CD4-positive, alpha-beta memory T cell (primary cell): ENCODE measurements at regions not wholly inside any gene's neighbourhood (a gene's known extent, or its start where the extent isn't known, plus 50 kb on each side); places are given as distances from the start of the nearest gene placed in this dataset.

Experiments used
- CTCF ChIA-PET: fragments of 350-600 bp; sonication (Branson Sonifier 250); formaldehyde crosslinking; loops from one replicate; lab custom pipeline; 2021; ENCODE audit warnings: inconsistent platforms; ENCODE audit not compliant: partially characterized antibody; lab: Charles Lee
- POLR2A ChIA-PET: fragments of 350-600 bp; sonication (Branson Sonifier 250); formaldehyde crosslinking; loops from one replicate; lab custom pipeline; 2021; ENCODE audit not compliant: partially characterized antibody; lab: Charles Lee
- DNase-seq, 5 donors: peaks; one replicate each; pipeline versions ENCODE4 v3.0.0 to v3.0.0-alpha.2; 2020 to 2022; ENCODE audit warnings: mixed read lengths in 1 of 5
- H3K27ac ChIP-seq: one replicate; pipeline ENCODE4 v1.7.0; 2013; ENCODE audit warnings: low read depth, low read length
- H3K27me3 ChIP-seq: 2 replicates; pipeline ENCODE4 v1.7.0; 2013; ENCODE audit warnings: mild to moderate bottlenecking, low read length, moderate library complexity; ENCODE audit not compliant: insufficient read depth
- H3K36me3 ChIP-seq: 2 replicates; pipeline ENCODE4 v1.7.0; 2013; ENCODE audit warnings: mild to moderate bottlenecking, low read length, moderate library complexity; ENCODE audit not compliant: insufficient read depth
- H3K4me1 ChIP-seq: 2 replicates; pipeline ENCODE4 v1.7.0; 2013; ENCODE audit warnings: mild to moderate bottlenecking, low read length, moderate library complexity; ENCODE audit not compliant: insufficient read depth
- H3K4me3 ChIP-seq, 2 donors: one replicate each; pipeline ENCODE4 v1.7.0; 2013; ENCODE audit warnings: low read length in 2 of 2, mild to moderate bottlenecking in 1 of 2
- H3K9me3 ChIP-seq, 2 donors: one replicate each; pipeline ENCODE4 v1.7.0; 2013; ENCODE audit warnings: low read length in 2 of 2, control low read depth in 1 of 2; ENCODE audit not compliant: control insufficient read depth in 1 of 2
- H3K27ac Mint-ChIP-seq, 7 donors: one replicate each; pipeline ENCODE4 v1.8.0; 2020 to 2021; ENCODE audit warnings: mixed read lengths in 7 of 7, mild to moderate bottlenecking in 6 of 7, inconsistent platforms in 3 of 7, moderate library complexity in 3 of 7
- H3K27me3 Mint-ChIP-seq, 2 donors: one replicate each; pipeline ENCODE4 v1.8.0; 2020 to 2021; ENCODE audit warnings: mixed read lengths in 2 of 2
- H3K36me3 Mint-ChIP-seq, 2 donors: one replicate each; pipeline ENCODE4 v1.8.0; 2020 to 2021; ENCODE audit warnings: mixed read lengths in 2 of 2, inconsistent platforms in 1 of 2, mild to moderate bottlenecking in 1 of 2
- H3K4me1 Mint-ChIP-seq, 4 donors: one replicate each; pipeline ENCODE4 v1.8.0; 2020 to 2021; ENCODE audit warnings: mixed read lengths in 4 of 4, mild to moderate bottlenecking in 1 of 4
- H3K4me3 Mint-ChIP-seq, 8 donors: one replicate each; pipeline ENCODE4 v1.8.0; 2020 to 2021; ENCODE audit warnings: mixed read lengths in 8 of 8, mild to moderate bottlenecking in 7 of 8, moderate library complexity in 6 of 8, inconsistent platforms in 3 of 8
- H3K9me3 Mint-ChIP-seq, 8 donors: one replicate each; pipeline ENCODE4 v1.8.0; 2020 to 2021; ENCODE audit warnings: mixed read lengths in 8 of 8, mild to moderate bottlenecking in 5 of 8, inconsistent platforms in 3 of 8, moderate library complexity in 1 of 8
- intact Hi-C: fragments of 100-400 bp; cut with micrococcal nuclease; formaldehyde crosslinking; loops from one replicate; pipeline ENCODE4 v1.15.1; 2023

GRCh38 chr15:94075349-94075748 is 156.0 kb upstream of the MCTP2 start:
- H3K4me3 ChIP-seq = no peak overlapping the region
- Mint-ChIP-seq H3K9me3 (no peaks in the 10 kb centered on the region), H3K27me3 (peaks cover 6 to 7% of the 10 kb centered on the region in 2 donors), H3K4me3 (no peak overlapping the region), H3K4me1 (no peaks in the 10 kb centered on the region), H3K36me3 (no peaks in the 10 kb centered on the region), H3K27ac (no peak overlapping the region)
- no peak for DNase-seq
- no peaks in the 10 kb centered on the region for H3K9me3 ChIP-seq
- no peak overlapping the region for H3K27ac ChIP-seq
- intact Hi-C loops = no loop called here
- ChIA-PET POLR2A (no interaction called here), CTCF (no interaction called here)
- no peaks in the 10 kb centered on the region for H3K27me3 ChIP-seq
- H3K4me1 ChIP-seq = no peaks in the 10 kb centered on the region
- H3K36me3 ChIP-seq = no peaks in the 10 kb centered on the region

- CTCF ChIA-PET = no interaction called here
- H3K4me1 Mint-ChIP-seq = no peaks in the 10 kb centered on the region
- Histone ChIP-seq H3K27ac (no peak overlapping the region), H3K36me3 (no peaks in the 10 kb centered on the region), H3K4me1 (no peaks in the 10 kb centered on the region), H3K4me3 (no peak overlapping the region), H3K9me3 (no peaks in the 10 kb centered on the region), H3K27me3 (no peaks in the 10 kb centered on the region)
- H3K27me3 Mint-ChIP-seq = peaks cover 4 to 7% of the 10 kb centered on the region in 2 donors
- no peak overlapping the region for H3K27ac Mint-ChIP-seq
- POLR2A ChIA-PET = no interaction called here
- intact Hi-C loops = no loop called here
- DNase-seq = no peak
- no peaks in the 10 kb centered on the region for H3K36me3 Mint-ChIP-seq
- H3K9me3 Mint-ChIP-seq = peaks cover 0 to 15% (median 3%) of the 10 kb centered on the region in 8 donors
- H3K4me3 Mint-ChIP-seq = no peak overlapping the region
Observed at GRCh38 chr15:94070356-94071295, 160.7 kb upstream of the MCTP2 start.

GRCh38 chr15:94069844-94070243 is 161.5 kb upstream of the MCTP2 start:
- Histone ChIP-seq H3K9me3 (no peaks in the 10 kb centered on the region), H3K36me3 (no peaks in the 10 kb centered on the region), H3K4me1 (no peaks in the 10 kb centered on the region), H3K27ac (no peak overlapping the region), H3K27me3 (no peaks in the 10 kb centered on the region), H3K4me3 (no peak overlapping the region)
- Mint-ChIP-seq H3K36me3 (no peaks in the 10 kb centered on the region), H3K27me3 (peaks cover 4 to 10% of the 10 kb centered on the region in 2 donors), H3K9me3 (peaks cover 0 to 18% (median 4%) of the 10 kb centered on the region in 8 donors), H3K27ac (no peak overlapping the region), H3K4me3 (no peak overlapping the region), H3K4me1 (no peaks in the 10 kb centered on the region)
- intact Hi-C loops = no loop called here
- no peak for DNase-seq
- ChIA-PET CTCF (no interaction called here), POLR2A (no interaction called here)

GRCh38 chr15:94066811-94067210 is 164.6 kb upstream of the MCTP2 start:
- no peak overlapping the region for H3K27ac Mint-ChIP-seq
- H3K4me3 Mint-ChIP-seq = no peak overlapping the region
- POLR2A ChIA-PET = no interaction called here

GRCh38 chr15:94066046-94066445 is 165.3 kb upstream of the MCTP2 start:
- DNase-seq = no peak
- Histone ChIP-seq H3K27ac (no peak overlapping the region), H3K36me3 (no peaks in the 10 kb centered on the region), H3K4me3 (no peak overlapping the region), H3K27me3 (peaks cover 3% of the 10 kb centered on the region), H3K9me3 (no peaks in the 10 kb centered on the region), H3K4me1 (no peaks in the 10 kb centered on the region)
- Mint-ChIP-seq H3K9me3 (peaks cover 0 to 18% (median 4%) of the 10 kb centered on the region in 8 donors), H3K4me3 (no peak overlapping the region), H3K36me3 (no peaks in the 10 kb centered on the region), H3K27me3 (peaks cover 8 to 14% of the 10 kb centered on the region in 2 donors), H3K4me1 (no peaks in the 10 kb centered on the region), H3K27ac (no peak overlapping the region)
- intact Hi-C loops = no loop called here
- POLR2A ChIA-PET = no interaction called here
- CTCF ChIA-PET = no interaction called here

More at GRCh38 chr15:94066811-94067210, 164.6 kb upstream of the MCTP2 start:
- no peaks in the 10 kb centered on the region for H3K4me1 Mint-ChIP-seq
- Histone ChIP-seq H3K36me3 (no peaks in the 10 kb centered on the region), H3K9me3 (no peaks in the 10 kb centered on the region), H3K4me1 (no peaks in the 10 kb centered on the region), H3K4me3 (no peak overlapping the region), H3K27me3 (peaks cover 3% of the 10 kb centered on the region), H3K27ac (no peak overlapping the region)
- DNase-seq = no peak
- peaks cover 8 to 16% of the 10 kb centered on the region in 2 donors for H3K27me3 Mint-ChIP-seq
- H3K9me3 Mint-ChIP-seq = peaks cover 0 to 18% (median 4%) of the 10 kb centered on the region in 8 donors
- CTCF ChIA-PET = no interaction called here
- intact Hi-C loops = no loop called here
- H3K36me3 Mint-ChIP-seq = no peaks in the 10 kb centered on the region

- Histone ChIP-seq H3K27me3 (peaks cover 7% of the 10 kb centered on the region), H3K9me3 (no peaks in the 10 kb centered on the region), H3K4me3 (no peak overlapping the region), H3K36me3 (no peaks in the 10 kb centered on the region), H3K27ac (no peak overlapping the region), H3K4me1 (no peaks in the 10 kb centered on the region)
- intact Hi-C loops = no loop called here
- H3K36me3 Mint-ChIP-seq = no peaks in the 10 kb centered on the region
- H3K4me1 Mint-ChIP-seq = no peaks in the 10 kb centered on the region
- POLR2A ChIA-PET = no interaction called here
- H3K4me3 Mint-ChIP-seq = no peak overlapping the region
- H3K9me3 Mint-ChIP-seq = peaks cover 0 to 18% (median 4%) of the 10 kb centered on the region in 8 donors
- peaks cover 6 to 9% of the 10 kb centered on the region in 2 donors for H3K27me3 Mint-ChIP-seq
- no peak overlapping the region for H3K27ac Mint-ChIP-seq
- CTCF ChIA-PET = no interaction called here
- DNase-seq = no peak
Observed at GRCh38 chr15:94064676-94065313, 166.6 kb upstream of the MCTP2 start.

GRCh38 chr15:94061041-94061440 is 170.3 kb upstream of the MCTP2 start:
- H3K27ac Mint-ChIP-seq = no peak overlapping the region
- H3K4me3 Mint-ChIP-seq = no peak overlapping the region
- H3K4me1 ChIP-seq = no peaks in the 10 kb centered on the region
- no peak for DNase-seq
- intact Hi-C loops = no loop called here
- POLR2A ChIA-PET = no interaction called here
- H3K4me1 Mint-ChIP-seq = no peaks in the 10 kb centered on the region
- CTCF ChIA-PET = no interaction called here
- H3K4me3 ChIP-seq = no peak overlapping the region
- H3K36me3 Mint-ChIP-seq = no peaks in the 10 kb centered on the region
- H3K9me3 Mint-ChIP-seq = peaks cover 0 to 4% (median 0%) of the 10 kb centered on the region in 8 donors
- no peaks in the 10 kb centered on the region for H3K9me3 ChIP-seq
- no peak overlapping the region for H3K27ac ChIP-seq
- no peaks in the 10 kb centered on the region for H3K36me3 ChIP-seq
- peaks cover 7% of the 10 kb centered on the region for H3K27me3 ChIP-seq
- peaks cover 6 to 12% of the 10 kb centered on the region in 2 donors for H3K27me3 Mint-ChIP-seq
